ENCODE measurements at regions not wholly inside any gene's neighbourhood (a gene's known extent, or its start where the extent isn't known, plus 50 kb on each side); places are given as distances from the start of the nearest gene placed in this dataset.

GRCh38 chr7:68348401-68348800, 1249.9 kb upstream of the AUTS2 start:
- CTCF ChIA-PET = interaction anchor here (1.2 kb wide), 1 partner anchor 19 kb away, joined by 3 read pairs; no protein-coding TSS in a partner anchor
- DNase-seq (ENCODE audit: extremely low spot score) = no peak
- POLR2A ChIA-PET = no interaction called here
- no peak for TF ChIP-seq CTCF (IDR thresholded peaks at IDR 0.05; ENCODE audit: control extremely low read depth, extremely low read depth, low read depth, missing control alignments)

GRCh38 chr7:68362745-68363518, 1235.3 kb upstream of the AUTS2 start:
- POLR2A ChIA-PET = no interaction called here
- CTCF ChIA-PET = interaction anchor here (0.8 kb wide), 1 partner anchor 15 kb away, joined by 3 read pairs; no protein-coding TSS in a partner anchor
- no peak for DNase-seq (ENCODE audit: extremely low spot score)
- no peak for TF ChIP-seq CTCF (IDR thresholded peaks at IDR 0.05; ENCODE audit: control extremely low read depth, extremely low read depth, low read depth, missing control alignments)

- TF ChIP-seq CTCF (IDR thresholded peaks at IDR 0.05; ENCODE audit: control extremely low read depth, extremely low read depth, low read depth, missing control alignments) = no peak
- DNase-seq (ENCODE audit: extremely low spot score) = no peak
- ChIA-PET POLR2A (no interaction called here), CTCF (no interaction called here)
Measured at GRCh38 chr7:68364886-68365625, 1233.2 kb upstream of the AUTS2 start.

GRCh38 chr7:68371985-68372384, 1226.3 kb upstream of the AUTS2 start:
- POLR2A ChIA-PET = no interaction called here
- TF ChIP-seq CTCF (IDR thresholded peaks at IDR 0.05; ENCODE audit: control extremely low read depth, extremely low read depth, low read depth, missing control alignments) = no peak
- no peak for DNase-seq (ENCODE audit: extremely low spot score)
- CTCF ChIA-PET = no interaction called here

- no peak for DNase-seq (ENCODE audit: extremely low spot score)
- ChIA-PET POLR2A (no interaction called here), CTCF (no interaction called here)
- TF ChIP-seq CTCF (IDR thresholded peaks at IDR 0.05; ENCODE audit: control extremely low read depth, extremely low read depth, low read depth, missing control alignments) = no peak
Measured at GRCh38 chr7:68376131-68376661, 1222.1 kb upstream of the AUTS2 start.

- ChIA-PET POLR2A (no interaction called here), CTCF (no interaction called here)
- no peak for DNase-seq (ENCODE audit: extremely low spot score)
- no peak for TF ChIP-seq CTCF (IDR thresholded peaks at IDR 0.05; ENCODE audit: control extremely low read depth, extremely low read depth, low read depth, missing control alignments)
Measured at GRCh38 chr7:68381731-68382130, 1216.5 kb upstream of the AUTS2 start.
